GM12892 (cell line): ENCODE measurements at regions not wholly inside any gene's neighbourhood (a gene's known extent, or its start where the extent isn't known, plus 50 kb on each side); places are given as distances from the start of the nearest gene placed in this dataset.

Source experiments
- POLR2AphosphoS5 ChIP-seq: IDR thresholded peaks from 2 replicates; pipeline ENCODE4 v1.6.1; 2011; ENCODE audit warnings: low read depth, low read length, control low read depth
- TAF1 ChIP-seq: IDR thresholded peaks from 2 replicates; pipeline ENCODE4 v1.6.1; 2011; ENCODE audit warnings: low read depth, mild to moderate bottlenecking, control low read depth, low read length, borderline replicate concordance

GRCh38 chr11:71188073-71188472 lies 64.3 kb downstream of the SHANK2 start:
- TF ChIP-seq TAF1 (no peak), POLR2AphosphoS5 (no peak)
